ENCODE measurements at regions not wholly inside any gene's neighbourhood (a gene's known extent, or its start where the extent isn't known, plus 50 kb on each side); places are given as distances from the start of the nearest gene placed in this dataset.

DNA sequence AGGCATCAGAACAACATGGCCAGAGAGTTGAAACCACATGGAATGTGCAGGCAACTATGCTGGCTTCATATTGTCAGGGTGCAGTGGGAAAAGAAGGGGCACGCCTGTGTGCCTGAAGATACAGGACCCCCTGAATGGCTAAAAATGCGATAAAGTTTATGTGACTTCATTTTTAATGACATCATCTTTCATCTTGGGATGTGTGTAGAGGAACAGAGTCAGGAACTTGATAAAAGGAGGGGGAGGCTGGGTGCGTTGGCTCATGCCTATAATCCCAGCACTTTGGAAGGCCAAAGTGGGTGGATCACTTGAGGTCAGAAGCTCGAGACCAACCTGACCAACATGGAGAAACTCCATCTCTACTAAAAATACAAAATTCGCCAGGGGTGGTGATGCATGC lies 872.6 kb downstream of the TDRD15 start:
- Mint-ChIP-seq H3K36me3 (peaks cover 22% of the 10 kb centered on the region), H3K27me3 (ENCODE audit: low read depth) (no peaks in the 10 kb centered on the region; the same call in 1 of the 2 replicates), H3K9me3 (peaks cover 46% of the 10 kb centered on the region), H3K4me1 (no peaks in the 10 kb centered on the region), H3K4me3 (no peak overlapping the region), H3K27ac (no peak overlapping the region)
- ChIA-PET CTCF (no interaction called here), POLR2A (no interaction called here)
- ATAC-seq (no peak), DNase-seq (ENCODE audit: low spot score) (no peak)
- TF ChIP-seq EMX1 (CRISPR knock-in tag; IDR thresholded peaks at IDR 0.05) = no peak
- no peak for TF ChIP-seq GABPB1 (CRISPR knock-in tag; IDR thresholded peaks at IDR 0.05)
- no peak for TF ChIP-seq KAT7 (CRISPR knock-in tag; IDR thresholded peaks at IDR 0.05; ENCODE audit: borderline replicate concordance)
- no peak for TF ChIP-seq FOXP1 (CRISPR knock-in tag; IDR thresholded peaks at IDR 0.05; ENCODE audit: borderline replicate concordance)

DNA sequence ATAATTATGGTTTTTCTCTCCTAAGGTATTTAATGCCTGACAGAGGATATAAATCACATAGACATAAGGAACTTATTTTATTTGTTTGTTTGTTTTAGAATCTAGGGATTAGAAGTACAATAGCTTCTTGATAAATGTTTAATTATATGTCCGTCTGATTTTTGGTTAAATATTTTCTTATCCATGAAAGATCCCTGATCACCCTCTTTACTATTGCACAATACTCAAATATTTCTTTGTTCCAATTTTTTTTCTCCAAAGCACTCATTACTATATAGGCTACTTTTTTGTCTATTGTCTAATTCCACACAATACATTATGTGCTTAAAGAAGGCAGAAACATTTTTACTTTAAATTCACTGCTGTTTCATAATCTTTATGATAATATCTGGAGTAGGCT lies 875.8 kb downstream of the TDRD15 start:
- H3K4me3 Mint-ChIP-seq = no peak overlapping the region
- no peak overlapping the region for H3K27ac Mint-ChIP-seq
- no peaks in the 10 kb centered on the region for H3K4me1 Mint-ChIP-seq
- CTCF ChIA-PET = no interaction called here
- H3K36me3 Mint-ChIP-seq = no peaks in the 10 kb centered on the region
- POLR2A ChIA-PET = no interaction called here
- no peaks in the 10 kb centered on the region; the same call in 1 of the 2 replicates for H3K27me3 Mint-ChIP-seq (ENCODE audit: low read depth)
- no peak for TF ChIP-seq JUN (CRISPR knock-in tag; IDR thresholded peaks at IDR 0.05)
- no peak for TF ChIP-seq ZNF423 (CRISPR knock-in tag; IDR thresholded peaks at IDR 0.05)
- no peak for TF ChIP-seq KAT7 (CRISPR knock-in tag; IDR thresholded peaks at IDR 0.05; ENCODE audit: borderline replicate concordance)
- H3K9me3 Mint-ChIP-seq = peaks cover 22% of the 10 kb centered on the region
- ATAC-seq (no peak), DNase-seq (ENCODE audit: low spot score) (no peak)

- H3K4me3 Mint-ChIP-seq = no peak overlapping the region
- no peak overlapping the region for H3K27ac Mint-ChIP-seq
- ChIA-PET POLR2A (no interaction called here), CTCF (no interaction called here)
- DNase-seq (ENCODE audit: low spot score) (no peak), ATAC-seq (no peak)
- peaks cover 7% of the 10 kb centered on the region for H3K4me1 Mint-ChIP-seq
- peaks cover 4% of the 10 kb centered on the region; the same call in 1 of the 2 replicates for H3K36me3 Mint-ChIP-seq
- TF ChIP-seq TEAD1 (CRISPR knock-in tag; IDR thresholded peaks at IDR 0.05) (no peak), FOXP1 (CRISPR knock-in tag; IDR thresholded peaks at IDR 0.05; ENCODE audit: borderline replicate concordance) (no peak), GTF2I (CRISPR knock-in tag; conservative IDR thresholded peaks at IDR 0.05) (no peak), ZNF219 (CRISPR knock-in tag; IDR thresholded peaks at IDR 0.05; ENCODE audit: borderline replicate concordance) (no peak), ZNF416 (CRISPR knock-in tag; IDR thresholded peaks at IDR 0.05) (no peak), MYBL2 (CRISPR knock-in tag; IDR thresholded peaks at IDR 0.05) (no peak), CDX4 (CRISPR knock-in tag; IDR thresholded peaks at IDR 0.05; ENCODE audit: borderline replicate concordance) (no peak), TEAD4 (CRISPR knock-in tag; IDR thresholded peaks at IDR 0.05) (no peak)
- H3K9me3 Mint-ChIP-seq = peaks cover 7% of the 10 kb centered on the region
- no peaks in the 10 kb centered on the region; the same call in 1 of the 2 replicates for H3K27me3 Mint-ChIP-seq (ENCODE audit: low read depth)
Measured at GRCh38 chr2:22002066-22002465, 878.3 kb downstream of the TDRD15 start.

DNA sequence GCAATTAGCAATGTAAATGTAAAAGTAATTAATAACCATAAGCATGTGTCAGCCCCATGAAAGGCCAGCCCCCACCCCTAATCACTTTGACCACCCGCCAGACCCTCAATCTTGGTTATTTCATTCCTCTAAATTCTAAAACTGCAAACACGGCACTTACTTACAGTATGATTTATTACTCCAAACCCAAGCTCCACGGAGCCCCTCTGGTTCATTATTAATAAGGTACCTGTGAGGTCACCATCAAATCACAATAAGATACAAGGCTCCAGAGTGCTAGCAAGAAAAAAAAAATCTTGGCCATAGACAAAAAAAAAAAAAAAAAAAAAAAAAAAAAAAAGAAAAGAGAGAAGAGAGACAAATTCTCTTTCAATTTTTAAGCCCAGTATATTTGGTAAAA lies 879.5 kb downstream of the TDRD15 start:
- no peak for DNase-seq (ENCODE audit: low spot score)
- CTCF ChIA-PET = no interaction called here
- Mint-ChIP-seq H3K27ac (no peak overlapping the region), H3K4me3 (no peak overlapping the region), H3K4me1 (peaks cover 11% of the 10 kb centered on the region), H3K9me3 (peaks cover 17% of the 10 kb centered on the region), H3K27me3 (ENCODE audit: low read depth) (no peaks in the 10 kb centered on the region; the same call in 1 of the 2 replicates), H3K36me3 (peaks cover 4% of the 10 kb centered on the region; the same call in 1 of the 2 replicates)
- ATAC-seq = no peak
- POLR2A ChIA-PET = no interaction called here
- TF ChIP-seq MXD4 (CRISPR knock-in tag; IDR thresholded peaks at IDR 0.05; ENCODE audit: borderline replicate concordance) (no peak), TCF7 (CRISPR knock-in tag; IDR thresholded peaks at IDR 0.05; ENCODE audit: low read depth) (no peak), HMGA2 (CRISPR knock-in tag; IDR thresholded peaks at IDR 0.05) (no peak), NFATC4 (CRISPR knock-in tag; IDR thresholded peaks at IDR 0.05) (no peak), GRHL2 (CRISPR knock-in tag; IDR thresholded peaks at IDR 0.05; ENCODE audit: insufficient replicate concordance, severe bottlenecking) (no peak), ZNF512 (CRISPR knock-in tag; IDR thresholded peaks at IDR 0.05; ENCODE audit: borderline replicate concordance) (no peak), JAZF1 (CRISPR knock-in tag; IDR thresholded peaks at IDR 0.05) (no peak), MAX (CRISPR knock-in tag; IDR thresholded peaks at IDR 0.05) (no peak)
- TF ChIP-seq, protein P1, sequence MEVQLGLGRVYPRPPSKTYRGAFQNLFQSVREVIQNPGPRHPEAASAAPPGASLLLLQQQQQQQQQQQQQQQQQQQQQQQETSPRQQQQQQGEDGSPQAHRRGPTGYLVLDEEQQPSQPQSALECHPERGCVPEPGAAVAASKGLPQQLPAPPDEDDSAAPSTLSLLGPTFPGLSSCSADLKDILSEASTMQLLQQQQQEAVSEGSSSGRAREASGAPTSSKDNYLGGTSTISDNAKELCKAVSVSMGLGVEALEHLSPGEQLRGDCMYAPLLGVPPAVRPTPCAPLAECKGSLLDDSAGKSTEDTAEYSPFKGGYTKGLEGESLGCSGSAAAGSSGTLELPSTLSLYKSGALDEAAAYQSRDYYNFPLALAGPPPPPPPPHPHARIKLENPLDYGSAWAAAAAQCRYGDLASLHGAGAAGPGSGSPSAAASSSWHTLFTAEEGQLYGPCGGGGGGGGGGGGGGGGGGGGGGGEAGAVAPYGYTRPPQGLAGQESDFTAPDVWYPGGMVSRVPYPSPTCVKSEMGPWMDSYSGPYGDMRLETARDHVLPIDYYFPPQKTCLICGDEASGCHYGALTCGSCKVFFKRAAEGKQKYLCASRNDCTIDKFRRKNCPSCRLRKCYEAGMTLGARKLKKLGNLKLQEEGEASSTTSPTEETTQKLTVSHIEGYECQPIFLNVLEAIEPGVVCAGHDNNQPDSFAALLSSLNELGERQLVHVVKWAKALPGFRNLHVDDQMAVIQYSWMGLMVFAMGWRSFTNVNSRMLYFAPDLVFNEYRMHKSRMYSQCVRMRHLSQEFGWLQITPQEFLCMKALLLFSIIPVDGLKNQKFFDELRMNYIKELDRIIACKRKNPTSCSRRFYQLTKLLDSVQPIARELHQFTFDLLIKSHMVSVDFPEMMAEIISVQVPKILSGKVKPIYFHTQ (CRISPR knock-in tag; IDR thresholded peaks at IDR 0.05) = no peak
- TF ChIP-seq, protein P2, sequence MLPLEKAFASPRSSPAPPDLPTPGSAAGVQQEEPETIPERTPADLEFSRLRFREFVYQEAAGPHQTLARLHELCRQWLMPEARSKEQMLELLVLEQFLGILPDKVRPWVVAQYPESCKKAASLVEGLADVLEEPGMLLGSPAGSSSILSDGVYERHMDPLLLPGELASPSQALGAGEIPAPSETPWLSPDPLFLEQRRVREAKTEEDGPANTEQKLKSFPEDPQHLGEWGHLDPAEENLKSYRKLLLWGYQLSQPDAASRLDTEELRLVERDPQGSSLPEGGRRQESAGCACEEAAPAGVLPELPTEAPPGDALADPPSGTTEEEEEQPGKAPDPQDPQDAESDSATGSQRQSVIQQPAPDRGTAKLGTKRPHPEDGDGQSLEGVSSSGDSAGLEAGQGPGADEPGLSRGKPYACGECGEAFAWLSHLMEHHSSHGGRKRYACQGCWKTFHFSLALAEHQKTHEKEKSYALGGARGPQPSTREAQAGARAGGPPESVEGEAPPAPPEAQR (CRISPR knock-in tag; IDR thresholded peaks at IDR 0.05) = no peak
- TF ChIP-seq, protein P3, sequence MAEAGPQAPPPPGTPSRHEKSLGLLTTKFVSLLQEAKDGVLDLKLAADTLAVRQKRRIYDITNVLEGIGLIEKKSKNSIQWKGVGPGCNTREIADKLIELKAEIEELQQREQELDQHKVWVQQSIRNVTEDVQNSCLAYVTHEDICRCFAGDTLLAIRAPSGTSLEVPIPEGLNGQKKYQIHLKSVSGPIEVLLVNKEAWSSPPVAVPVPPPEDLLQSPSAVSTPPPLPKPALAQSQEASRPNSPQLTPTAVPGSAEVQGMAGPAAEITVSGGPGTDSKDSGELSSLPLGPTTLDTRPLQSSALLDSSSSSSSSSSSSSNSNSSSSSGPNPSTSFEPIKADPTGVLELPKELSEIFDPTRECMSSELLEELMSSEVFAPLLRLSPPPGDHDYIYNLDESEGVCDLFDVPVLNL (CRISPR knock-in tag; IDR thresholded peaks at IDR 0.05; ENCODE audit: borderline replicate concordance, low read depth) = no peak

Data from WTC11 (cell line).